Gastrocnemius medialis (tissue), 4 donors: ENCODE measurements at regions not wholly inside any gene's neighbourhood (a gene's known extent, or its start where the extent isn't known, plus 50 kb on each side); places are given as distances from the start of the nearest gene placed in this dataset.

Experiments
- CTCF ChIP-seq, 5 experiments: fragments of 450-650 bp in 3 of 5; fragments of 200-600 bp in 2 of 5; sonication (generic) in 2 of 5; IDR thresholded peaks in 4 of 5; conservative IDR thresholded peaks in 1 of 5; 1 replicate in 4 of 5; 2 replicates in 1 of 5; pipeline ENCODE4 v1.5.1; 2016 to 2019; ENCODE audit warnings: antibody characterized with exemption in 5 of 5, mild to moderate bottlenecking in 3 of 5, moderate library complexity in 3 of 5
- POLR2A ChIP-seq, 2 donors: fragments of 450-650 bp; IDR thresholded peaks; one replicate each; pipeline ENCODE4 v1.6.1; 2017; ENCODE audit warnings: antibody characterized with exemption in 2 of 2, mild to moderate bottlenecking in 2 of 2, moderate library complexity in 2 of 2

GRCh38 chr14:52121441-52121840, 52.6 kb upstream of the NID2 start:
- TF ChIP-seq CTCF (IDR thresholded peaks at IDR 0.05 in 4 of 5, conservative IDR thresholded peaks at IDR 0.05 in 1 of 5) (no peak), POLR2A (IDR thresholded peaks at IDR 0.05) (no peak)
